Left renal cortex interstitium (tissue), 4 donors: ENCODE measurements at regions not wholly inside any gene's neighbourhood (a gene's known extent, or its start where the extent isn't known, plus 50 kb on each side); places are given as distances from the start of the nearest gene placed in this dataset.
"Not testable (repeated sequence)": the region's sequence is repeated elsewhere in the genome, so short reads cannot be mapped to it uniquely, and the experiment has no call there.

Source experiments
- DNase-seq, 4 donors: peaks; one replicate each; pipeline ENCODE4 v3.0.0-alpha.2; 2013; ENCODE audit warnings: low read depth in 4 of 4, low spot score in 2 of 4, missing footprints in 1 of 4

DNA sequence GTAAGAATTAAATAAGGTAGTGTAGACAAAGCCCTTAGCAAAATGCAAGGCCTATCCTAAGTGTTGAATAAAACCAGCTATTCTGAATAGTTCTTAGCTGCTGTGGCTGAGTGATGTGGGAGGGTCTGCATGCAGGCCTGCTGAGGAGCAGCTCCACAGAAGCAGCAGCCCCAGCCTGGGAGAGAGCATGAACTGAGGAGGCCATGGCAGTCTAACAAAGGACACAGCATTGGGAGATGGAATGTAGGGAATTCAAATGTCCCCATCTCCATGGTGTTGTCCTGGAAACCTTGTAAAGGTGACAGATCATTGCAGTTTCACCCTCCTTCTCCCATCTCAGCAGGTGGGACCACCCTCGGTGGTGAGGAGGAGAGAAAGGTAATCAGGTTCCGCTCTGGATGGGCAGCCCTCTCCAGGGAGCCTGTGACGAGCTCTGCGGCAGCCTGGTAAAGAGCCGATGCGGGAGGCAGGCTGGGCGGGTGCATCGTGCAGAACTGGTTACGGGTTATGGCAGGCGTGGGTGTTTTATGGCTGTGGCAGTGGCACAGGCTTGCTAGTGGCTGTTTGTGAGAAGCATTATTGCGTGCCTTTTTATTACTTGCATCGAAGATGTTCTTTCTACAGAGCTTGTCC, 199.9 kb upstream of the GLRA1 start:
- no peak for DNase-seq

- no peak for DNase-seq
Observed at GRCh38 chr5:152118676-152119470, 194.2 kb upstream of the GLRA1 start.

GRCh38 chr5:152116934-152117333, 192.3 kb upstream of the GLRA1 start:
- DNase-seq = no peak

DNA sequence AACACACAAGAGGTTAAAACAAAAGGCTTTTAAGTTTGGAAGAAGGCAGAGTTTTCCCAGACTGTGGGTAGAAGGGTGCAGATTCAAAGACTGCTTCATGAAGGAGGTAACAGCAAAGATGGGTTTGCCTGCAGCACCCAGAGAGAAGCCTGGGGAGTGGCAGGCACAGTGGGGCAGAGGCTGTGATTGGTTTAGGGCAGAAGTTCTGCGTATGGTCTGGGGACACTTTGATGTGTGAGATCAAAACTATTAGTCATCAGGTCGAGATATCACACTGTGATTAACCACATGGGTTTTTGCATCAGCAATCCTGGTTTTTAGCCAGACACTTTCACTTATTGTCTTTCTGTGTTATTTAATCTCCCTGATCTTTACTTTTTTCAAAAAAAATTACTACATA, 188.8 kb upstream of the GLRA1 start:
- no peak for DNase-seq

- no peak for DNase-seq
Observed at GRCh38 chr5:152107220-152107619, 182.6 kb upstream of the GLRA1 start.

DNA sequence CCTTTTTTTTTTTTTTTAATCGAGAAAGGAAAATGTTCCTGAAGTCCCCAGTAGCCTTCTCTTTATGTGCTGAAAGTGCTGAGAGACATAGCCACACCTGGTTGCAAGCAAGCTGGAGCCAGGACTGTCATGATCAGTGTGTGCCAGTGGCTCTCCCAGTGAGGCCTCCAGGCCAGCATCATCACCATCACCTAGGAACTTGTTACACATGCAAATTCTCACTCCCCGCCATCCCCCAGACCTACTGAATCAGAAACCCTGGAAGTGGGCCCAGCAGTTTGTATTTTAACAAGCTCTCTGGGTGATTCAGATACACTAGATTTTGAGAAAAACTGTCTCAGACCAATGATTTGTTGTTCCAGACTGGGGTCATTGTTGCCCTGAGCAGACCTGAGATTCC, 181.9 kb upstream of the GLRA1 start:
- no peak for DNase-seq

GRCh38 chr5:152105085-152105484, 180.4 kb upstream of the GLRA1 start:
- no peak for DNase-seq

GRCh38 chr5:152104211-152104610, 179.6 kb upstream of the GLRA1 start:
- no peak for DNase-seq

DNA sequence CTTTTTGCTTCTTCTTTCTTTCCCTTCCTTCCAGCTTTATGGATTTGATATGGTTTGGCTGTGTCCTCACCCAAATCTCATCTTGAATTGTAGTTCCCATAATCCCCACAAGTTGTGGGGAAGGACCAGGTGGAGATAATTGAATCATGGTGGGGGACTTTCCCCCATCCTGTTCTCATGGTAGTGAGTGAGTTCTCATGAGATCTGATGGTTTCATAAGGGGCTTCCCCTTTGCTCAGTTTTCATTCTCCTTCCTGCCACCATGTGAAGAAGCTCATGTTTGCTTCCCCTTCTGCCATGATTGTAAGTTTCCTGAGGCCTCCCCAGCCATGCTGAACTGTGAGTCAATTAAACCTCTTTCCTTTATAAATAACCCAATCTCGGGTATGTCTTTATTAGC, 178.3 kb upstream of the GLRA1 start:
- DNase-seq = not testable (repeated sequence)

- no peak for DNase-seq
Observed at GRCh38 chr5:152102057-152102456, 177.4 kb upstream of the GLRA1 start.

- DNase-seq = no peak
Observed at GRCh38 chr5:152100462-152100861, 175.8 kb upstream of the GLRA1 start.

DNA sequence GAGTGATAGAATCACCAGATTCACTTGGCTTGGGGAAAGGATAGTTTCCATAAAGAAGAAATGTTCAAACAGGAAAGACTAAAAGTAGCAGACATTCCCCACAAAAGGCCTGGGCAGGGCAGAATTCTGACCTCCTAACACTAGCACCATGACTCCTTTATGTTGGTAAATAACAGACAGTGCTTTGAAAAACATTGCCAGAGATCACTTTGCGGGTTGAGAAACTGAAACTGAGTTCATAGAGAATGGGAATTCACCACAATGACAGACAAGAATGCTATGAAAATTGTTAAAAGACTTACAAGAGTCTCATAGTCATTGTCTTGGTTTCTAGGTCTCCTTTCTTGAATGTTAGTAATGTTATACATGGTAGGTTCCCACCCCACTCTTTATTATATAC, 172.5 kb upstream of the GLRA1 start:
- no peak for DNase-seq

- no peak for DNase-seq
Observed at GRCh38 chr5:152094716-152095115, 170.1 kb upstream of the GLRA1 start.

DNA sequence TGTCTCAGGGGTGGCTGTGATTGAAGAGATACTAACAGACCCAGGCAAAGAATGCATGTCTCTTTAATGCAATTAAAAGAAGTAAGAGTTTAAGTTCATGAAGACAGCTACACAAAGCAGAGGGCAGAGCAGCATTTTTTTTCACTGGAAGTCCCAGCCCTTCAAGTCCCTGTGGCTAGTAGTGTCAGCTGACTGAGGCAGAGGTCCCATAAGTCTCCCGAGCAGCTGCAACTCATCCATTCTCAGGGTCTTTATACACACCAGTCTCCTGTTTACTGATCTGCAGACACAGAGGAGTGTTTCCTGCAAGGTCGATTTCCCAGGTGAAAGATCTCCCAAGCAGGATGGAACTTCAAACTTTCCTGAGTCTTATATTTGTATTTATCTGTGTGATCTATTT, 169.4 kb upstream of the GLRA1 start:
- no peak for DNase-seq

DNA sequence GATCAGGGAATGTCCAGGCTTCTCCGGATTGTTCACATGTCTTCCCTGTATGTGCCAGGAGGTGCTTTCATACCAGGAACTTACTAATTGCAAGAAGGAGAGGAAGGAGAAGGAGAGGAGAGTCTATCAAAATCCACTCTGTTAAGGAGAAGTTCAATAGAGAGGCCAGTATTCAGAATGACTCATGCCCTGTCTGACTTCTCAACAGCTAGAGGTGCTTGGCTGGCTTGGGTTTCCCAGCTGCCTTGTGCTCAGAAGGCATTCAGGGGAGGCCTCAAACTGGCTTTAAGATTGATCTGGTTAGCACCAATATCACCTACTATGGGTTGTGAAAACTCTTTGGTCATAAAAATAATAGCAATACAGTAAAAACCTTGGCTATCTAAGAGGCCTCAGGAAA, 167.9 kb upstream of the GLRA1 start:
- no peak for DNase-seq

DNA sequence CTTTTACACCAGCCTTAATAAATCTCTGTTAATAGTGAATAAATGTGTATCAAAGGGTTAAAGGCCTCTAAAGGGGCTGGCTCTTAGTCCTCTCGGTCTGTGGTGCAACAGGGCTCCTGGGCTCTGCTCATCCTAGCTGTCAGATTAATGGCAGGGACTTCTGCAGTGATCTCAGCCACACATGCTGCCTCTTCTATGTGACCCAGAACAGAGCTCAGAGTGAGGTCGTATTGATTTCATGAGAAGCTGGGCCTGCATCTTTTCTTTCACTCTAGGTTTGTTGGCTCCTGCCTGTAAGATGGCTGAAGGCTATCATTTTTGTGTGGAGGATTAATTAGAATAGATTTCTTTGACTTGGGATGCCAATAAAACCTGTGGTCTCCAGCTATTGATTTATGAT, 165.0 kb upstream of the GLRA1 start:
- DNase-seq = no peak

GRCh38 chr5:152086668-152087067, 162.0 kb upstream of the GLRA1 start:
- DNase-seq = no peak

DNA sequence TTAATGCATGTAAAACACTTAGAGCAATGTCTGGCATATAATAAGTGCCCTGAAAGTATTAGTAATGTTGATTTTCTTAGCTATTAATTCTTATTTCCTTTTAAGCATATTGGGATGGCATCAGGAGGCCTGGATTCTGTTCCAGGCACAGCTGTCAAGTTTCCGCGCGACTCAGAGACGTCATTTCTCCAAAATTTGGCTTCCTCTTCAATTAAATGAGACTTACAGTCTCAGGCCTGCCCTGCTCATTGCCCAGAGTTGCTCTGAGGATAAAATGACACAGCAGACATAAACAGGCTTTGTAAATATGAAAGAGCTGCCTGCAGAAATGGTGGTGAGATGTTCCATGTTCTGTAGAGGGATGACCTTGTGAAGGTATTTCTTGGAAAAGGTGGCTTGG, 159.8 kb upstream of the GLRA1 start:
- no peak for DNase-seq

DNA sequence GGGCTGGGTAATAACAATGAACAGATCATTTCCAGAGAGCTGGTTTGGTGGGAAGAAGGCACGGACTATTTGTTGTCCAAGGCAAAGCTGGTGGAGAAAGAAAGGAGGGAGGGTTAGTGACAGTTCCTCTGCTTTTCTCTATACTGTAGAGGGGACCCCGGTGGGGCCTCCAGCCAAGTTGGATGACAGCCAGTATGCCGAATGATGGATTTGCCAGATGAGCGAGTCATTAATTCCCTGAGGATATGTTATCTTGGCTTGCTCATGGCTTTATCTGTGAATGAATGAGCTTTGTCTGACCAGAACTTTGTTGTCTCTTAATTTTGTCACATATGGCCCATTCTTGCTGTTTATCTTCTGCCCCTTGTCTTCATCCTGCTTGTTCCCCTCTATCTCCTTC, 158.6 kb upstream of the GLRA1 start:
- DNase-seq = no peak

GRCh38 chr5:152072091-152072490, 147.4 kb upstream of the GLRA1 start:
- no peak for DNase-seq

- no peak for DNase-seq
Observed at GRCh38 chr5:152070591-152070990, 145.9 kb upstream of the GLRA1 start.

- no peak for DNase-seq
Observed at GRCh38 chr5:152066784-152067183, 142.1 kb upstream of the GLRA1 start.
